ENCODE measurements at regions not wholly inside any gene's neighbourhood (a gene's known extent, or its start where the extent isn't known, plus 50 kb on each side); places are given as distances from the start of the nearest gene placed in this dataset.

DNA sequence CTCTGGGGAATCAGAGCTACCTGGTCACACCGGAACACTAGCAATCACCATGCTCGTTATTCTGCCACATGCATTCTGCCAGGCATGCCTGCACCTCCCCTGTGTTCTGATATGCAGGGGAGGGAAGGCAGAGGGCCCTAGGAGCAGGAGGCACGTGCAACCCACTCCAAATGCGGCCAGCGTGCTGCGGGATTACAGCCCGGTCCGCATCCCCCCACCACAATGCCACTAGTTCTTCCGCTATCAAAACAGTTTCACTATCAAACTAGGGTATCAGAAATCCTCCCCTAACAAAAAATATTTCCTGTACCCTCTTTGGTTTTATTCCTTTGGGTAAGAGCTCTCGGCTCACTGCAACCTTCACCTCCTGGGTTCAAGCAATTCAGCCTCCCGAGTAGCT is 223.2 kb upstream of the IGF1R start (continued):
- TF ChIP-seq, protein P1, sequence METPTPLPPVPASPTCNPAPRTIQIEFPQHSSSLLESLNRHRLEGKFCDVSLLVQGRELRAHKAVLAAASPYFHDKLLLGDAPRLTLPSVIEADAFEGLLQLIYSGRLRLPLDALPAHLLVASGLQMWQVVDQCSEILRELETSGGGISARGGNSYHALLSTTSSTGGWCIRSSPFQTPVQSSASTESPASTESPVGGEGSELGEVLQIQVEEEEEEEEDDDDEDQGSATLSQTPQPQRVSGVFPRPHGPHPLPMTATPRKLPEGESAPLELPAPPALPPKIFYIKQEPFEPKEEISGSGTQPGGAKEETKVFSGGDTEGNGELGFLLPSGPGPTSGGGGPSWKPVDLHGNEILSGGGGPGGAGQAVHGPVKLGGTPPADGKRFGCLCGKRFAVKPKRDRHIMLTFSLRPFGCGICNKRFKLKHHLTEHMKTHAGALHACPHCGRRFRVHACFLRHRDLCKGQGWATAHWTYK (CRISPR knock-in tag; IDR thresholded peaks at IDR 0.05) = no peak
- no peak for TF ChIP-seq GTF2E2 (tag; IDR thresholded peaks at IDR 0.05)
- no peak for TF ChIP-seq NR2C2 (CRISPR knock-in tag; IDR thresholded peaks at IDR 0.05)
- TF ChIP-seq NR2C2 (tag; IDR thresholded peaks at IDR 0.05) = no peak
- TF ChIP-seq ZNF224 (CRISPR knock-in tag; IDR thresholded peaks at IDR 0.05) = no peak
- no peak for TF ChIP-seq GABPB1 (CRISPR knock-in tag; IDR thresholded peaks at IDR 0.05)
- no peak for TF ChIP-seq RBM22 (IDR thresholded peaks at IDR 0.05; ENCODE audit: low read depth, low read length, poor library complexity, severe bottlenecking)
- TF ChIP-seq EHMT2 (IDR thresholded peaks at IDR 0.05) = no peak
- no peak for TF ChIP-seq ZBTB11 (CRISPR knock-in tag; IDR thresholded peaks at IDR 0.05)
- no peak for TF ChIP-seq MTA2 (IDR thresholded peaks at IDR 0.05; ENCODE audit: low read depth)
